ENCODE measurements at regions not wholly inside any gene's neighbourhood (a gene's known extent, or its start where the extent isn't known, plus 50 kb on each side); places are given as distances from the start of the nearest gene placed in this dataset.
A peak's percentile ranks its signal among the peaks of the same experiment; 100 is the strongest.

DNA sequence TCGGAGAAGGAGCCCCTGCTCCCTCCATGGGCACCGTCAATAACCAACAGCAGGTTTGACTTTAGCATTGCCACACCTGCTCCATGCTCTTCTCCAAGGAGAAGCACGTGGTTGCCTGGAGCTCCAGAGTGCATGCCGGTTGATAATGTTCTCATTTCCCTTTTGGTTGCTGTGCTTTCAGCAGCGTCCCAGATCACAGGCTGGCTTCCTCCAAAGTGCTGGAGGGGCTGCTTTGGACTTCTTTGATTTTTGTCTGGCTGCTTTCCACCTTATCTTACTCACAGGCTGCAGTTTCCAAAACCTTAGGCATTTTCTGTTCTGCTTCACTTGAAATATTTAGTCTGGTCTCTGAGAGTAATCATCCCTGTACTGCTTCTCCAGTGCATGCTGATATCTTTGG, 123.8 kb upstream of the IRS2 start:
- Histone ChIP-seq H3K4me3 (no peak overlapping the region), H3K27ac (no peak overlapping the region), H3K9me3 (replicated peaks in 1 of 3) (no peaks in the 10 kb centered on the region), H3K27me3 (no peaks in the 10 kb centered on the region), H3K4me1 (replicated peaks in 1 of 2) (no peaks in the 10 kb centered on the region), H3K36me3 (replicated peaks in 1 of 2) (no peaks in the 10 kb centered on the region)
- WGBS, 4 donors, result 56 to 70% (median 65%) methylated on average over 5 of the region's 5 CpGs
- intact Hi-C loops (cut with DNase I), result no loop called here
- no peak for TF ChIP-seq POLR2A (IDR thresholded peaks at IDR 0.05)
- TF ChIP-seq, protein P1, sequence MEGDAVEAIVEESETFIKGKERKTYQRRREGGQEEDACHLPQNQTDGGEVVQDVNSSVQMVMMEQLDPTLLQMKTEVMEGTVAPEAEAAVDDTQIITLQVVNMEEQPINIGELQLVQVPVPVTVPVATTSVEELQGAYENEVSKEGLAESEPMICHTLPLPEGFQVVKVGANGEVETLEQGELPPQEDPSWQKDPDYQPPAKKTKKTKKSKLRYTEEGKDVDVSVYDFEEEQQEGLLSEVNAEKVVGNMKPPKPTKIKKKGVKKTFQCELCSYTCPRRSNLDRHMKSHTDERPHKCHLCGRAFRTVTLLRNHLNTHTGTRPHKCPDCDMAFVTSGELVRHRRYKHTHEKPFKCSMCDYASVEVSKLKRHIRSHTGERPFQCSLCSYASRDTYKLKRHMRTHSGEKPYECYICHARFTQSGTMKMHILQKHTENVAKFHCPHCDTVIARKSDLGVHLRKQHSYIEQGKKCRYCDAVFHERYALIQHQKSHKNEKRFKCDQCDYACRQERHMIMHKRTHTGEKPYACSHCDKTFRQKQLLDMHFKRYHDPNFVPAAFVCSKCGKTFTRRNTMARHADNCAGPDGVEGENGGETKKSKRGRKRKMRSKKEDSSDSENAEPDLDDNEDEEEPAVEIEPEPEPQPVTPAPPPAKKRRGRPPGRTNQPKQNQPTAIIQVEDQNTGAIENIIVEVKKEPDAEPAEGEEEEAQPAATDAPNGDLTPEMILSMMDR (IDR thresholded peaks at IDR 0.05), result no peak
- no peak for DNase-seq

DNA sequence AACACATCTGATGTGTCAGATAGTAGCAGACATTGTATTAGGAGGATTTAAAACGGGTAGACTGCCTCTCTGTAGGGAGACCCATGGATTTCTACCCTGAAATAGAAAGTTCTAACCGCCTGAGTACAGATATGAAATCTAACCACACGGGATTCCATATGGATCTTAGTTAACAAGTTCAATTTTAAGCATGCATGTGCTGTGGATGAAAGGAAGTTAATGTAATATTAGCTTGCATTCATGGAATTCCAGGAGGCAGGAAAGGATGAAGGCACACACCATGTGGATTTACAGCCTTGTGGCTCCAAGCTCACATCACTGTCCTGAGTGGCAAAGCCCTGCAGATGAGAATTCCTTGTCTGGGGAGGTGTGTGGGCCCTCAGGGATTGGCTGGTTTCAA, 120.6 kb upstream of the IRS2 start:
- no peak overlapping the region for H3K4me3 ChIP-seq
- WGBS, 4 donors, result 61 to 78% (median 70%) methylated on average over 3 of the region's 3 CpGs

GRCh38 chr13:109904218-109904617, 117.8 kb upstream of the IRS2 start:
- no peak for TF ChIP-seq POLR2A (IDR thresholded peaks at IDR 0.05)
- intact Hi-C loops (cut with DNase I), result no loop called here
- 64 to 69% (median 68%) methylated on average over 4 of the region's 4 CpGs for WGBS, 4 donors
- no peaks in the 10 kb centered on the region for H3K9me3 ChIP-seq (replicated peaks in 1 of 3)
- no peaks in the 10 kb centered on the region for H3K4me1 ChIP-seq (replicated peaks in 1 of 2)
- DNase-seq, result no peak
- H3K27me3 ChIP-seq, result no peaks in the 10 kb centered on the region
- no peak overlapping the region for H3K4me3 ChIP-seq
- H3K27ac ChIP-seq, result no peak overlapping the region
- H3K36me3 ChIP-seq (replicated peaks in 1 of 2), result no peaks in the 10 kb centered on the region

More for the DNA sequence above, 120.6 kb upstream of the IRS2 start:
- TF ChIP-seq, protein P1 (IDR thresholded peaks at IDR 0.05), result no peak
- no peak for TF ChIP-seq POLR2A (IDR thresholded peaks at IDR 0.05)
- intact Hi-C loops (cut with DNase I), result no loop called here
- DNase-seq, result no peak
- H3K9me3 ChIP-seq (replicated peaks in 1 of 3), result no peaks in the 10 kb centered on the region
- no peaks in the 10 kb centered on the region for H3K4me1 ChIP-seq (replicated peaks in 1 of 2)
- no peak overlapping the region for H3K27ac ChIP-seq
- H3K36me3 ChIP-seq (replicated peaks in 1 of 2), result no peaks in the 10 kb centered on the region
- H3K27me3 ChIP-seq, result no peaks in the 10 kb centered on the region

- intact Hi-C loops (cut with DNase I), result no loop called here
- TF ChIP-seq, protein P1 (IDR thresholded peaks at IDR 0.05), result no peak
- TF ChIP-seq POLR2A (IDR thresholded peaks at IDR 0.05), result no peak
- Histone ChIP-seq H3K27ac (no peak overlapping the region), H3K4me3 (no peak overlapping the region), H3K4me1 (replicated peaks in 1 of 2) (no peaks in the 10 kb centered on the region), H3K27me3 (no peaks in the 10 kb centered on the region), H3K9me3 (replicated peaks in 1 of 3) (no peaks in the 10 kb centered on the region), H3K36me3 (replicated peaks in 1 of 2) (no peaks in the 10 kb centered on the region)
- no peak for DNase-seq
- WGBS, 4 donors, result 81 to 88% (median 84%) methylated on average over 8 of the region's 8 CpGs
Measured at GRCh38 chr13:109900741-109901140, 114.4 kb upstream of the IRS2 start.

- Histone ChIP-seq H3K4me3 (no peak overlapping the region), H3K27ac (no peak overlapping the region), H3K4me1 (replicated peaks in 1 of 2) (no peaks in the 10 kb centered on the region), H3K36me3 (replicated peaks in 1 of 2) (no peaks in the 10 kb centered on the region), H3K9me3 (replicated peaks in 1 of 3) (no peaks in the 10 kb centered on the region), H3K27me3 (no peaks in the 10 kb centered on the region)
- intact Hi-C loops (cut with DNase I), result no loop called here
- TF ChIP-seq, protein P1 (IDR thresholded peaks at IDR 0.05), result no peak
- no peak for TF ChIP-seq POLR2A (IDR thresholded peaks at IDR 0.05)
- WGBS, 4 donors, result 7 to 31% (median 14%) methylated on average over 6 of the region's 6 CpGs
- peak in 1 of 7 donors; percentile 7 for DNase-seq
Measured at GRCh38 chr13:109900320-109900719, 113.9 kb upstream of the IRS2 start.

Measured in adrenal gland (tissue), 9 donors.